ENCODE measurements at regions not wholly inside any gene's neighbourhood (a gene's known extent, or its start where the extent isn't known, plus 50 kb on each side); places are given as distances from the start of the nearest gene placed in this dataset.
"Not testable (repeated sequence)": the region's sequence is repeated elsewhere in the genome, so short reads cannot be mapped to it uniquely, and the experiment has no call there.

GRCh38 chr4:3630136-3630597 is 97.9 kb upstream of the LRPAP1 start:
- no peak overlapping the region for H3K4me2 ChIP-seq (ENCODE audit: low read length)
- H3K27ac ChIP-seq (ENCODE audit: low read length) = no peak overlapping the region
- H4K20me1 ChIP-seq (ENCODE audit: insufficient read depth) = no peaks in the 10 kb centered on the region
- H3K27me3 ChIP-seq (ENCODE audit: insufficient read depth, low read depth, low read length) = no peaks in the 10 kb centered on the region
- H3K79me2 ChIP-seq (replicated peaks; ENCODE audit: insufficient read depth, low read length) = no peaks in the 10 kb centered on the region
- no peak overlapping the region for H2AFZ ChIP-seq (ENCODE audit: low read depth, low read length)
- no peaks in the 10 kb centered on the region for H3K9me3 ChIP-seq (ENCODE audit: low read length)
- H3K9me2 ChIP-seq (ENCODE audit: insufficient read depth, low read length) = no peaks in the 10 kb centered on the region
- H3K9ac ChIP-seq (ENCODE audit: low read length) = no peak overlapping the region
- H3K4me3 ChIP-seq (ENCODE audit: low read length) = no peak overlapping the region
- no peaks in the 10 kb centered on the region for H3F3A ChIP-seq (ENCODE audit: insufficient read depth, low read length, poor library complexity, severe bottlenecking)
- no peaks in the 10 kb centered on the region for H3K36me3 ChIP-seq (ENCODE audit: insufficient read depth, low read length)
- TF ChIP-seq EZH2 (IDR thresholded peaks at IDR 0.05; ENCODE audit: borderline replicate concordance, insufficient read depth, low read length, poor library complexity, severe bottlenecking) (no peak), RAD21 (conservative IDR thresholded peaks at IDR 0.05) (no peak), TAF1 (IDR thresholded peaks at IDR 0.05; ENCODE audit: low read depth) (no peak)

DNA sequence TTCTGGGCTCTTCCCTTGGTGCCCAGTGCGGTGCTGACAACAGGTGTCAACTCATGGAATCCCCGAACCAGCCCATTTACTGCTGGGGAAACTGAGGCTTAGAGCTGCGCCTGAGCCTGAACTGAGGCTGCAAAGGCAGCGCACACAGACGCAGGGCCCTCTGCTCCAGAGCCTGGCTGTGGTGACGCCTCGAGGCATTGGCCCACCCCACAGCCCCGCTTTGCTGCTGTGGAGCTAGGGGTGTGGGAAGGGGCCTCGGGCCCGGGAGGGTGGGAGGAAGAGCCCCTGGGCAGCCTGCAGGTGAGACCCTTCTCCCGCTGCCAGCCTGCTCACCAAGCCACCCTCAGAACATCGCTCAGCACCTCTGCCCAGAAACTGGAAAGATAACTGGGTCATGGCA is 97.4 kb upstream of the LRPAP1 start:
- H3K9ac ChIP-seq (ENCODE audit: low read length) = no peak overlapping the region
- no peak overlapping the region for H3K4me2 ChIP-seq (ENCODE audit: low read length)
- no peaks in the 10 kb centered on the region for H3K79me2 ChIP-seq (replicated peaks; ENCODE audit: insufficient read depth, low read length)
- no peaks in the 10 kb centered on the region for H3F3A ChIP-seq (ENCODE audit: insufficient read depth, low read length, poor library complexity, severe bottlenecking)
- H3K9me3 ChIP-seq (ENCODE audit: low read length) = no peaks in the 10 kb centered on the region
- no peak overlapping the region for H2AFZ ChIP-seq (ENCODE audit: low read depth, low read length)
- no peaks in the 10 kb centered on the region for H3K9me2 ChIP-seq (ENCODE audit: insufficient read depth, low read length)
- TF ChIP-seq EP300 (conservative IDR thresholded peaks at IDR 0.05; ENCODE audit: poor library complexity, severe bottlenecking) (no peak), CTCF (IDR thresholded peaks at IDR 0.05; ENCODE audit: poor library complexity, severe bottlenecking) (no peak), SMC3 (conservative IDR thresholded peaks at IDR 0.05; ENCODE audit: poor library complexity) (no peak), REST (IDR thresholded peaks at IDR 0.05; ENCODE audit: borderline replicate concordance) (no peak), EZH2 (IDR thresholded peaks at IDR 0.05; ENCODE audit: borderline replicate concordance, insufficient read depth, low read length, poor library complexity, severe bottlenecking) (no peak), RAD21 (conservative IDR thresholded peaks at IDR 0.05) (no peak), POLR2AphosphoS5 (IDR thresholded peaks at IDR 0.05) (no peak), MXI1 (conservative IDR thresholded peaks at IDR 0.05; ENCODE audit: poor library complexity, severe bottlenecking) (no peak), TAF1 (IDR thresholded peaks at IDR 0.05; ENCODE audit: low read depth) (no peak)
- no peaks in the 10 kb centered on the region for H4K20me1 ChIP-seq (ENCODE audit: insufficient read depth)
- H3K27me3 ChIP-seq (ENCODE audit: insufficient read depth, low read depth, low read length) = no peaks in the 10 kb centered on the region
- H3K27ac ChIP-seq (ENCODE audit: low read length) = no peak overlapping the region
- no peaks in the 10 kb centered on the region for H3K36me3 ChIP-seq (ENCODE audit: insufficient read depth, low read length)
- no peak overlapping the region for H3K4me3 ChIP-seq (ENCODE audit: low read length)

- not testable (repeated sequence) for H3K27me3 ChIP-seq (ENCODE audit: insufficient read depth, low read depth, low read length); H3K9me3 ChIP-seq (ENCODE audit: low read length); H4K20me1 ChIP-seq (ENCODE audit: insufficient read depth); H3K36me3 ChIP-seq (ENCODE audit: insufficient read depth, low read length); H3K9ac ChIP-seq (ENCODE audit: low read length); H3K27ac ChIP-seq (ENCODE audit: low read length); H3K4me2 ChIP-seq (ENCODE audit: low read length); H3K9me2 ChIP-seq (ENCODE audit: insufficient read depth, low read length); H2AFZ ChIP-seq (ENCODE audit: low read depth, low read length); H3F3A ChIP-seq (ENCODE audit: insufficient read depth, low read length, poor library complexity, severe bottlenecking); H3K4me3 ChIP-seq (ENCODE audit: low read length); H3K79me2 ChIP-seq (replicated peaks; ENCODE audit: insufficient read depth, low read length)
Observed at GRCh38 chr4:3629176-3629575, 97.0 kb upstream of the LRPAP1 start.

Measured in neural cell (in vitro differentiated cells).